CD14-positive monocyte (primary cell): ENCODE measurements at regions not wholly inside any gene's neighbourhood (a gene's known extent, or its start where the extent isn't known, plus 50 kb on each side); places are given as distances from the start of the nearest gene placed in this dataset.

Experiments
- DNase-seq, 3 donors: peaks; one replicate each; pipeline ENCODE4 v3.0.0-alpha.2; 2011 to 2022
- H2AFZ ChIP-seq: 2 replicates; pipeline ENCODE4 v1.6.0; 2012; ENCODE audit warnings: mild to moderate bottlenecking, low read depth, low read length, inconsistent platforms; ENCODE audit not compliant: insufficient read depth, poor library complexity, severe bottlenecking
- H3K27ac ChIP-seq, 2 donors: 1 replicate in 1 of 2; 2 replicates in 1 of 2; pipeline ENCODE4 v1.5.1; 2012 to 2013; ENCODE audit warnings: low read length in 2 of 2, control low read depth in 1 of 2, inconsistent platforms in 1 of 2, low read depth in 1 of 2, mild to moderate bottlenecking in 1 of 2
- H3K27me3 ChIP-seq, 2 donors: one replicate each; pipeline versions ENCODE4 v1.6.0 to v1.6.1; 2011 to 2013; ENCODE audit warnings: low read length in 2 of 2; ENCODE audit not compliant: control insufficient read depth in 2 of 2, insufficient read depth in 2 of 2
- H3K36me3 ChIP-seq, 2 donors: replicated peaks in 1 of 2; 1 replicate in 1 of 2; 2 replicates in 1 of 2; pipeline versions ENCODE4 v1.5.1 to v1.6.1; 2012 to 2013; ENCODE audit warnings: low read length in 2 of 2, control low read depth in 1 of 2, inconsistent platforms in 1 of 2, mild to moderate bottlenecking in 1 of 2; ENCODE audit not compliant: insufficient read depth in 2 of 2, control insufficient read depth in 1 of 2
- H3K4me1 ChIP-seq, 2 donors: 1 replicate in 1 of 2; 2 replicates in 1 of 2; pipeline versions ENCODE4 v1.5.1 to v1.6.1; 2012 to 2013; ENCODE audit warnings: low read length in 2 of 2, control low read depth in 1 of 2, inconsistent platforms in 1 of 2, mild to moderate bottlenecking in 1 of 2, moderate library complexity in 1 of 2; ENCODE audit not compliant: insufficient read depth in 2 of 2, control insufficient read depth in 1 of 2
- H3K4me2 ChIP-seq: replicated peaks from 2 replicates; pipeline ENCODE3; 2012; ENCODE audit warnings: low read length, moderate library complexity, mild to moderate bottlenecking; ENCODE audit not compliant: poor library complexity, severe bottlenecking; ENCODE audit errors: extremely low read depth
- H3K4me3 ChIP-seq, 3 experiments: fragments of 200-600 bp in 1 of 3; sonication (generic) in 1 of 3; replicated peaks in 1 of 3; 1 replicate in 2 of 3; 2 replicates in 1 of 3; pipeline ENCODE4 v1.5.1; 2011 to 2013; ENCODE audit warnings: low read length in 3 of 3, mild to moderate bottlenecking in 3 of 3, control low read depth in 2 of 3, low read depth in 2 of 3, inconsistent platforms in 1 of 3, moderate library complexity in 1 of 3
- H3K79me2 ChIP-seq: 2 replicates; pipeline ENCODE4 v1.6.0; 2012; ENCODE audit warnings: mild to moderate bottlenecking, control low read depth, inconsistent platforms, low read length, moderate library complexity; ENCODE audit not compliant: insufficient read depth
- H3K9ac ChIP-seq: 2 replicates; pipeline ENCODE4 v1.6.0; 2017; ENCODE audit warnings: low read length, mild to moderate bottlenecking; ENCODE audit not compliant: insufficient read depth, poor library complexity, severe bottlenecking
- H3K9me3 ChIP-seq, 2 donors: replicated peaks in 1 of 2; 1 replicate in 1 of 2; 2 replicates in 1 of 2; pipeline versions ENCODE4 v1.5.1 to v1.6.1; 2012 to 2013; ENCODE audit warnings: low read length in 2 of 2, control low read depth in 1 of 2; ENCODE audit not compliant: control insufficient read depth in 1 of 2, insufficient read depth in 1 of 2
- H4K20me1 ChIP-seq: 2 replicates; pipeline ENCODE4 v1.6.0; 2012; ENCODE audit warnings: mild to moderate bottlenecking, low read length, control low read depth, moderate library complexity; ENCODE audit not compliant: insufficient read depth
- H3K27ac Mint-ChIP-seq, 7 donors: one replicate each; pipeline ENCODE4 v1.8.0; 2020; ENCODE audit warnings: mild to moderate bottlenecking in 7 of 7, mixed read lengths in 7 of 7, moderate library complexity in 6 of 7, inconsistent platforms in 2 of 7
- H3K27me3 Mint-ChIP-seq, 3 donors: one replicate each; pipeline ENCODE4 v1.8.0; 2021 to 2022; ENCODE audit warnings: low read depth in 3 of 3, mild to moderate bottlenecking in 3 of 3, mixed read lengths in 3 of 3, moderate library complexity in 3 of 3, inconsistent platforms in 1 of 3
- H3K36me3 Mint-ChIP-seq, 2 donors: one replicate each; pipeline ENCODE4 v1.8.0; 2020; ENCODE audit warnings: mixed read lengths in 2 of 2, inconsistent platforms in 1 of 2, mild to moderate bottlenecking in 1 of 2
- H3K4me1 Mint-ChIP-seq: one replicate; pipeline ENCODE4 v1.8.0; 2020; ENCODE audit warnings: mild to moderate bottlenecking, mixed read lengths
- H3K4me3 Mint-ChIP-seq, 2 donors: one replicate each; pipeline ENCODE4 v1.8.0; 2020; ENCODE audit warnings: mild to moderate bottlenecking in 2 of 2, mixed read lengths in 2 of 2, moderate library complexity in 1 of 2
- H3K9me3 Mint-ChIP-seq, 7 donors: one replicate each; pipeline ENCODE4 v1.8.0; 2020 to 2022; ENCODE audit warnings: mixed read lengths in 7 of 7, mild to moderate bottlenecking in 6 of 7, moderate library complexity in 6 of 7, inconsistent platforms in 2 of 7
- CTCF ChIP-seq: fragments of 200-600 bp; IDR thresholded peaks from one replicate; pipeline ENCODE4 v1.8.0; 2022; ENCODE audit warnings: antibody characterized with exemption, mild to moderate bottlenecking
- WGBS: methylation state at CpG from one replicate; pipeline ENCODE4 v1.1.5; 2013; ENCODE audit warnings: missing lambda C conversion rate; ENCODE audit not compliant: insufficient coverage; 5-methylcytosine and 5-hydroxymethylcytosine counted together
- intact Hi-C, 2 donors: fragments of 100-400 bp; cut with micrococcal nuclease; formaldehyde crosslinking; loops; one replicate each; pipeline versions ENCODE4 v1.15.0 to v1.15.1; 2023

- peaks cover 0 to 3% of the 10 kb centered on the region in 2 donors for H3K27me3 ChIP-seq
- Mint-ChIP-seq H3K27me3 (peaks cover 0 to 2% (median 1%) of the 10 kb centered on the region in 3 donors), H3K4me1 (peaks cover 36% of the 10 kb centered on the region), H3K4me3 (peak overlapping the region in 1 of 2 donors; percentile 43), H3K27ac (peak overlapping the region in 3 of 7 donors; percentile 3 to 63 (median 58)), H3K36me3 (no peaks in the 10 kb centered on the region), H3K9me3 (peaks cover 0 to 8% (median 2%) of the 10 kb centered on the region in 7 donors)
- H3K9me3 ChIP-seq: no peaks in the 10 kb centered on the region
- no peak for TF ChIP-seq CTCF
- no peak overlapping the region for H2AFZ ChIP-seq
- H3K4me2 ChIP-seq: no peak overlapping the region
- no peaks in the 10 kb centered on the region for H3K36me3 ChIP-seq
- intact Hi-C loops: no loop called here
- H3K79me2 ChIP-seq: no peaks in the 10 kb centered on the region
- H4K20me1 ChIP-seq: no peaks in the 10 kb centered on the region
- peaks cover 25 to 37% of the 10 kb centered on the region in 2 donors for H3K4me1 ChIP-seq
- no CpG with 5 or more reads among the region's 1 CpG for WGBS
- H3K9ac ChIP-seq: no peak overlapping the region
- H3K27ac ChIP-seq: peak overlapping the region in 1 of 2 donors; percentile 38
- peak; percentile 3 to 33 (median 15) for DNase-seq
- no peak overlapping the region for H3K4me3 ChIP-seq
These were observed 113.6 kb upstream of the ADRA1B start for GRCh38 chr5:159802661-159803060.

GRCh38 chr5:159804121-159804520 lies 112.2 kb upstream of the ADRA1B start:
- H3K79me2 ChIP-seq: no peaks in the 10 kb centered on the region
- Mint-ChIP-seq H3K4me3 (no peak overlapping the region), H3K4me1 (peaks cover 36% of the 10 kb centered on the region), H3K27ac (peak overlapping the region in 1 of 7 donors; percentile 87), H3K9me3 (peaks cover 0 to 8% (median 4%) of the 10 kb centered on the region in 7 donors), H3K27me3 (peaks cover 0 to 2% (median 1%) of the 10 kb centered on the region in 3 donors), H3K36me3 (no peaks in the 10 kb centered on the region)
- no peak overlapping the region for H3K27ac ChIP-seq
- intact Hi-C loops: no loop called here
- peak in 2 of 3 donors; percentile 29 to 32 for DNase-seq
- H2AFZ ChIP-seq: no peak overlapping the region
- peak overlapping the region in 1 of 3 experiments; percentile 13 for H3K4me3 ChIP-seq
- H4K20me1 ChIP-seq: no peaks in the 10 kb centered on the region
- no peaks in the 10 kb centered on the region for H3K36me3 ChIP-seq
- no peak for TF ChIP-seq CTCF
- no peak overlapping the region for H3K4me2 ChIP-seq
- H3K9ac ChIP-seq: no peak overlapping the region
- peaks cover 25 to 37% of the 10 kb centered on the region in 2 donors for H3K4me1 ChIP-seq
- no CpG with 5 or more reads among the region's 1 CpG for WGBS
- H3K27me3 ChIP-seq: peaks cover 0 to 3% of the 10 kb centered on the region in 2 donors
- no peaks in the 10 kb centered on the region for H3K9me3 ChIP-seq
